NCI-H345 (cell line): ENCODE measurements at regions not wholly inside any gene's neighbourhood (a gene's known extent, or its start where the extent isn't known, plus 50 kb on each side); places are given as distances from the start of the nearest gene placed in this dataset.
"Not testable (repeated sequence)": the region's sequence is repeated elsewhere in the genome, so short reads cannot be mapped to it uniquely, and the experiment has no call there.

Source experiments
- DNase-seq: peaks from one replicate; lab custom pipeline; 2025; lab: John Stamatoyannopoulos, UW

DNA sequence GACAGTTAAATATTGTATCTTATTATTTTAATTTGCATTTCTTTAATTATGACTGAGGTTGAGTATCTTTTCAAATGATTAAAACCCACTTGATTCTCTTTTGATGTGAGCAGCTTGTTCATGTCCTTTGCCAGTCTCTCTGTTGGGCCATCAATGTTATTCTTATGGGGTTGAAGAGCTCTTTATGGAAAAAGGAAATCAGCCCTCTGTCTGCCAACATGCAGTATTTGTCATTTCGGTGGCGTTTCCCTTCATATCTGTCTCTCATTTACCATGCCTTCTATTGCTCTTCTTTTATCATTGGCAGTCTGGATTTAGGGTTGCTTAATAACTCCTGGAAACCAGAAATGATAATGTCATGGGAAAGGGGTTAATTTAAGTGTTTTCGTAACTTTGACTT lies 340.7 kb upstream of the DNAJC19 start:
- DNase-seq: peak; percentile 34

GRCh38 chr3:181329024-181329423 lies 339.5 kb upstream of the DNAJC19 start:
- DNase-seq: peak; percentile 57

DNA sequence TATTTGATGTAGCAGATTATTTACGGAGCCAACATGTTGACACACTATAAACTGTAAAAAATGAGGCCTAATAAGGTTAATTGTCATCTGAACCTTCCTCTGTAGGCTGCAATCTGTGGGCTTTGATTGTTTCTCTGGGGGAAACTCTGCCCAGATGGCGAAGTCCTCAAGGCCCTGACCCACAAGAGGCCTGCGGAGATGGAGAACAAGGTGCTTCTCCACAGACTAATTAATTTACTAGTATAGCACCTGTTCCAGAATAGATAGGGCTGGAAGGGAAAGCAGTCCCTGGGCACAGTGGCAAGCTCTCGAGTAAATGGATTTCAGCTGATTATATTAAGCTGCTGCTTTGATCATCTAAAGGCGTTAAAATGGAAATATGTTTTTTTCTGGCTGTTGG lies 338.8 kb upstream of the DNAJC19 start:
- peak; percentile 20 for DNase-seq

DNA sequence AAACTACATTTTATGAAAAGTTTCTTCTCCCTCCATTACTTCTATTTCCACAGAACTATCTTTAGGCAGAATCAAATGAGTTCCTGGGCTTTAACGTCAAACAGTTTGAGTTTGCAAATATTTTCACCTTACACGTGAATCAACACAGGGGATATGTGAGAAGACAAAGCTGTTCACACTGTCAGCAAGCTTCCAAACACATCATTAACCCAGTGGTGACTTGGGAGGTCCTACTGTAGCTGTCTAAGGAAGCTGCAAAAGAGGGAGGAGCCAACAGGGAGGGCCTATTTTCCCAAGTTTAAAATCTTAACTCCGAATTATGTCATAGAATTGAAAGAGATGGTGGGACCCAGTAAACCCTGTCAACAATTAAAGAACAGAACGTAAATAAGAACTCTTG lies 337.8 kb upstream of the DNAJC19 start:
- DNase-seq: no peak

- peak; percentile 55 for DNase-seq
Measured at GRCh38 chr3:181326637-181327223, 337.2 kb upstream of the DNAJC19 start.

- not testable (repeated sequence) for DNase-seq
Measured at GRCh38 chr3:181324516-181324915, 335.0 kb upstream of the DNAJC19 start.

- DNase-seq: no peak
Measured at GRCh38 chr3:181318321-181318720, 328.8 kb upstream of the DNAJC19 start.

- DNase-seq: peak; percentile 53
Measured at GRCh38 chr3:181317508-181317907, 328.0 kb upstream of the DNAJC19 start.

DNA sequence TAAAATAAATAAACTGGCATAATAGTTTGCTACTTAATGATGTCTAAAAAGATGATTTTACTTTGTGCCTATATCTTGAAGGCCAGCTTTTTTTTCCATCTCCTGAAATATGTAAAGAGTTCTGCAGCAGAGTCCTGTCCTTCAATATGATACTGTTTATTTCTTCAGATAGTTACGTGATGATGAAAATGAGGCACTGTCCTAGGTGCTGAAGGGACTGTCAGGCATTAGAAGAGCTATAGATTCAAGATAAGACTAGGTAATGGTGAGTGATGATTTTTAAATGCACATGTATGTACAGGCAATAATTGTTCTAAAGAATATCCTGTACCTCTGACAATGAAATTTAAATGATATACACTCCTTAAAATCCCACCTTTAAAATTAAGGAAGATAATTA lies 326.9 kb upstream of the DNAJC19 start:
- no peak for DNase-seq

DNA sequence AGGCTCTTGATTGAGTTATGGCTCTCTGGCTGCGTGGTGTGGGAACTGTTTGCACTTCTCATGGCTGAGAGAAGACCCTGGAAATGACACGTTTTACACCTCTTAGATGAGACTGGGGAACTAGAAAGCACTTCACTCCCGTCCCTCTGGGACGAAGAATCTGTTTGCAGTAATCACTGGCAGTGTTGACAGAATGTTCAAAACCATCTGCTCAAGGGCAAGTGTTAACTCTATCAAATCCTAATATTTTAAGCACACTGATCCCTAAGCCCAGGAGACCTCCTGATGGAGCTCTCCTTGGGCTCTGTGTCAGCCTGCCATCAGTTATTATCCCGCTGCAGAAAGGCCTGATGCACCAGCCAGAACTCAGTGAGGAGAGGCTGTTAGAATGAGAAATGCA lies 323.8 kb upstream of the DNAJC19 start:
- DNase-seq: peak; percentile 86

DNA sequence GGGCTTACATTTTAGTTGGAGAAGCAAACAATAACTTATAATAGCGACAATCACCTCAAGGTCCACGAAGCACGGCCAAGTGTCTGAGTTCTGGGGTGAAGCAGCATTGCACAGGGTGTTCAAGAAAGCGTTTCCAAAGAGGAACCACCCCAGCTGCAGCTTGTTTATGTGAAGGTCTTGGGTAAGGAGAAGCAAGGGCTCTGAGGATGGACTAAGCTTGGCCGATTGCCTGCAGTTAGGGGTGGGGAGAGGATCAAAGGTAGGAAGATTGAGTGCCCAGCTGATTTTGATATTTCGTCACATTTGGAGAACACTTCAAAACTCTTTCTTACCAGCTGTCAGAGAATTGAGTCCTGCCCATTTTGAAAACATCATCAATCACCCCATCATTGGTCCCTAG lies 321.6 kb upstream of the DNAJC19 start:
- peak; percentile 18 for DNase-seq

GRCh38 chr3:181302960-181303359 lies 313.4 kb upstream of the DNAJC19 start:
- DNase-seq: no peak

DNA sequence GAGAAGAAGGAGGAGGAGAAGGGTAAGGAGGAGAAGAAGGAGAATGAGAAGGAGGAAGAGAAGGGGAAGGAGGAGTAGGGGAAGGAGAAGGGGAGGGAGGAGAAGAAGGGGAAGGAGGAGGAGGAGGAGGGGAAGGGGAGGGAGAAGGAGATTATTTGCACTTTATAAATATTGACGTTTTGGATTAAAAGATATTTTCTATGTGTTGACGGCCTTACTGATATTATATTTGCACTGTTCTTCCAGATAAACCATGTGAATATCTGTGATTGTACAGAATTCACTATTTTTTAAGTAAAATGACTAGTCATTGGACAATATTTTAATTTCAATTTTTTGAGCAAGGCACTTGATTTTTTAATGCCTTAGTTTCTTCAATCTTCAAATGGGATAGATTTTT lies 310.5 kb upstream of the DNAJC19 start:
- DNase-seq: no peak

DNA sequence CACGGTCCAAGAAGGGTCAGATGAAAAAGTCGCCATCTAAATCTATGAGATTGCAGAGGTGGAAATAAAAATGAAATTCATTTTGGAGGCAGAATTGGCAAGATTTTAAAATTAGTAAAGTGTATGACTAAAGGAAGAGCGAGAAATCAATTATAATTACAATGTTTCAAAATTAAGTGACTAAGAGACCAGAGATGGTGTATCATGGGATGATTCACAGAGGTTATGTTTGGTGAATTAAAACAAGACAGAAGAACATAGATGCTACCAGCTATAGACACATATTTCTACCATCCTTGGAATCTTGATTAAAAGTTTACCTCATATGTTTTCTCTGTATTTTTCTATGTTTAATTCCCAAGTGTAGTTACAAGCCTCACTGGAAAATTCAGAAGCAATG lies 308.9 kb upstream of the DNAJC19 start:
- DNase-seq: no peak

- DNase-seq: no peak
Measured at GRCh38 chr3:181292984-181293383, 303.4 kb upstream of the DNAJC19 start.

GRCh38 chr3:181290941-181291340 lies 301.4 kb upstream of the DNAJC19 start:
- no peak for DNase-seq

- DNase-seq: no peak
Measured at GRCh38 chr3:181289306-181289705, 299.8 kb upstream of the DNAJC19 start.

DNA sequence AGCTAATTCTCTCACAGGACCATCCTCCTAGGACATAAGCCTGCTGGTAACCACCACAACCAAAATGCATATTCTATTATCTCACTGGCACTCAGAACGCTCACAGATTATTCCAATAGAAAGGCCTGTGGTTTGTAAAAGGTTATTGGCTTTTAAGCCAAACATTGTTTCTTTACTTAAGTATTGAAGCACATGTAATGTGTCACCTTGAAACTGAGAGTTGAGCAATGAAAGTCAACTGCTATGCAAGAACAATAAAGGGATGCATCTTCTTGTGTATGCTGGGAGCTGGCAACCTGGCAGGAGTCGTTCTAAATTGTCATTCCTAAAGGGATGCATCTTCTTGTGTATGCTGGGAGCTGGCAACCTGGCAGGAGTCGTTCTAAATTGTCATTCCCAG lies 298.6 kb upstream of the DNAJC19 start:
- no peak for DNase-seq

DNA sequence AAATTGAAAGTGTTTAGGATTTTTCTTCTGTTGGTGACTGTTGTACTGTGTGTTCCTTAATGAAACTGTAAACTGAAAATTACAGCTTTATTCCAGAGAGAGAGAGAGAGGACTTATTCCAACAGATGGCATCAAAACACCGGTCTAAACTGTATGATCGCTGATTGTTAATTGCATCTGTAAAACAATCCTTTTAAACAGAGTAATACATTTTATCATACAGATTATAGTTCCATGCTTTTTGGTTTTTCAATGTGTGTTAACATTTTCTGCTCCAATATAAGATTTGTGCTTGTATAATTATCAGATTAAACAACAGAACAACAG lies 289.7 kb upstream of the DNAJC19 start:
- DNase-seq: no peak

GRCh38 chr3:181278468-181279238 lies 289.1 kb upstream of the DNAJC19 start:
- DNase-seq: peak; percentile 29

DNA sequence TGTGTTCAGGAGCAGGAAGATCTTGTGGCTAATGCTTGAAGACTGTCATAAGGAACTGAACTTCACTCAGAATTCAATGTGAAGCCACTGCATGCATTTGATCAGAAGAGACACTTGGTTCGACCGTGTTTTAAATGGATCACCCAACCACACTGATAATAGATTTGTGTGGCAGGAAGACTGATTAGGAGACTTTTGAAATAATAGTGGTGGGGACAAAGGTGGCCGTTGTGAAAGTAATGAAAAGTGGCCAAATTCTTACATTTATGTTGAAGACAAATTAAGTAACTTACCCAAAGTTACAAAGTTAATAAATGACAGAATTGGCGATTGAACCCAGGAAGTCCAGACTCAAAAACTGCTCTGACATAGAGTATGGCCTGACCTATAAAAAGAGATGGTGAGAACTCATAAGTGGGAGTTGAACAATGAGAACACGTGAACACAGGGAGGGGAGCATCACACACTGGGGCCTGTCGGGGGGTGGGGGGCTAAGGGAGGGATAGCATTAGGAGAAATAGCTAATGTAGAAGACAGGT lies 286.9 kb upstream of the DNAJC19 start:
- no peak for DNase-seq

GRCh38 chr3:181274025-181274424 lies 284.5 kb upstream of the DNAJC19 start:
- DNase-seq: no peak

DNA sequence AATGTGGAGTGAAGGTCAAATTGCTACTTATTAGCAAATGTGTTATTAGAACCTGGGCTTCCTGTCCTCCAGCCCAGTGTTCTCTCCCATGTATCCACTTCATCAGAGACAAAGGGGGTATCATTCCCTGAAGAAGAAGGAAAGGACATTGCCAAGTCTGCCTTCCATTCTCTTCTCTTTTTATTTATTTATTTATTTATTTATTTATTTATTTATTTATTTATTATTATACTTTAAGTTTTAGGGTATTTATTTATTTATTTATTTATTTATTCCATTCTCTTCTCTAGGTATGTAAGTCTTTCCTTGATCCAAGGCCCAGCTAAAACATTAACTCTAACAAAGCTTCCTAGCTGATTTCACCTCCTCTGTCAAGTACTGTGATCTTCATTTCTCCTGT lies 277.8 kb upstream of the DNAJC19 start:
- no peak for DNase-seq
